Nephron progenitor cell (in vitro differentiated cells): ENCODE measurements at regions not wholly inside any gene's neighbourhood (a gene's known extent, or its start where the extent isn't known, plus 50 kb on each side); places are given as distances from the start of the nearest gene placed in this dataset.

Source experiments
- DNase-seq: peaks from one replicate; pipeline ENCODE4 v3.0.0; 2021
- H3K27ac Mint-ChIP-seq: 2 replicates; pipeline ENCODE4 v1.8.0; 2021; ENCODE audit warnings: mild to moderate bottlenecking, moderate library complexity, mixed read lengths
- H3K27me3 Mint-ChIP-seq: 2 replicates; pipeline ENCODE4 v1.8.0; 2021; ENCODE audit warnings: mild to moderate bottlenecking, low read depth, mixed read lengths; ENCODE audit not compliant: poor library complexity
- H3K36me3 Mint-ChIP-seq: 2 replicates; pipeline ENCODE4 v1.8.0; 2021; ENCODE audit warnings: low read depth, mixed read lengths
- H3K4me1 Mint-ChIP-seq: 2 replicates; pipeline ENCODE4 v1.8.0; 2021; ENCODE audit warnings: mixed read lengths
- H3K4me3 Mint-ChIP-seq: 2 replicates; pipeline ENCODE4 v1.8.0; 2021; ENCODE audit warnings: mild to moderate bottlenecking, moderate library complexity, mixed read lengths
- H3K9me3 Mint-ChIP-seq: 2 replicates; pipeline ENCODE4 v1.8.0; 2021; ENCODE audit warnings: mild to moderate bottlenecking, moderate library complexity, mixed read lengths
- TF ChIP-seq, protein P1 (sequence below): fragments of 200-600 bp; sonication (generic); IDR thresholded peaks from 2 replicates; pipeline ENCODE4 v1.5.0; 2021; ENCODE audit warnings: antibody characterized with exemption

DNA sequence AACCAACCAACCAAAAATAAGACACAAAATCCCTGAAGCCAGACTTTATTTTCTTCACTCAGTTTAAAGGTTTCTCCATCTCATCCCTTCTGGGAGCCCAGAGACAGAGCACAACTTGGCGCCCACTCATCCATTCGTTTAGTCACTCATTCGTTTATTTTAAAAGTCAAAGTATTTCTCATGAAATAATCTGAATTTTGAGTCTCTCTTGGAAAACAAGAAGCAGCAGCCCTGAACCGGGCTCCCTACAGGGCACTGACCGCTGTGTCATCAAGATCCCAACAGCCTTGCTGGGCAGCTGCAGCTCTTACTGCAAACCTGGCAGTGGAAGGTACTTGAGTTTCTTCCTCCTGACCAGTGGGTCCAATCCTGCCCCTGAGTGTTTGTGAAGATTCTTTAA, 171.6 kb downstream of the THBS2 start:
- peak overlapping the region; percentile 46 for H3K27ac Mint-ChIP-seq
- DNase-seq: no peak

DNA sequence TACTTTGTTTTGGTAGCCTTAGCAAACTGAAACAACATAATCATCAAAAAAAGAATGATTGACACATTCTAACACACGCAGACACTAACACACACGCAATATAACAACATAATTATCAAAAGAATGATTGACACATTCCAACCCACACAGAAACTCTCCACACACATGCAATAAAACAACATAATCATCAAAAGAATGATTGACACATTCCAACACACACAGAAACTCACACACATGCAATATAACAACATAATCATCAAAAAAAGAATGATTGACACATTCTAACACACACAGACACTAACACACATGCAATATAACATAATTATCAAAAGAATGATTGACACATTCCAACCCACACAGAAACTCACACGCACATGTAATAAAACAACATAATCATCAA, 172.4 kb downstream of the THBS2 start:
- no peak for DNase-seq
- Mint-ChIP-seq H3K4me3 (no peak overlapping the region), H3K4me1 (peaks cover 16% of the 10 kb centered on the region), H3K9me3 (peaks cover 4% of the 10 kb centered on the region), H3K36me3 (no peaks in the 10 kb centered on the region), H3K27me3 (no peaks in the 10 kb centered on the region), H3K27ac (no peak overlapping the region)
- TF ChIP-seq, protein P1, sequence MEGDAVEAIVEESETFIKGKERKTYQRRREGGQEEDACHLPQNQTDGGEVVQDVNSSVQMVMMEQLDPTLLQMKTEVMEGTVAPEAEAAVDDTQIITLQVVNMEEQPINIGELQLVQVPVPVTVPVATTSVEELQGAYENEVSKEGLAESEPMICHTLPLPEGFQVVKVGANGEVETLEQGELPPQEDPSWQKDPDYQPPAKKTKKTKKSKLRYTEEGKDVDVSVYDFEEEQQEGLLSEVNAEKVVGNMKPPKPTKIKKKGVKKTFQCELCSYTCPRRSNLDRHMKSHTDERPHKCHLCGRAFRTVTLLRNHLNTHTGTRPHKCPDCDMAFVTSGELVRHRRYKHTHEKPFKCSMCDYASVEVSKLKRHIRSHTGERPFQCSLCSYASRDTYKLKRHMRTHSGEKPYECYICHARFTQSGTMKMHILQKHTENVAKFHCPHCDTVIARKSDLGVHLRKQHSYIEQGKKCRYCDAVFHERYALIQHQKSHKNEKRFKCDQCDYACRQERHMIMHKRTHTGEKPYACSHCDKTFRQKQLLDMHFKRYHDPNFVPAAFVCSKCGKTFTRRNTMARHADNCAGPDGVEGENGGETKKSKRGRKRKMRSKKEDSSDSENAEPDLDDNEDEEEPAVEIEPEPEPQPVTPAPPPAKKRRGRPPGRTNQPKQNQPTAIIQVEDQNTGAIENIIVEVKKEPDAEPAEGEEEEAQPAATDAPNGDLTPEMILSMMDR: no peak

More for the DNA sequence above, 171.6 kb downstream of the THBS2 start:
- H3K9me3 Mint-ChIP-seq: no peaks in the 10 kb centered on the region
- no peak overlapping the region for H3K4me3 Mint-ChIP-seq
- no peaks in the 10 kb centered on the region for H3K27me3 Mint-ChIP-seq
- TF ChIP-seq, protein P1: no peak
- H3K36me3 Mint-ChIP-seq: no peaks in the 10 kb centered on the region
- H3K4me1 Mint-ChIP-seq: peaks cover 16% of the 10 kb centered on the region

DNA sequence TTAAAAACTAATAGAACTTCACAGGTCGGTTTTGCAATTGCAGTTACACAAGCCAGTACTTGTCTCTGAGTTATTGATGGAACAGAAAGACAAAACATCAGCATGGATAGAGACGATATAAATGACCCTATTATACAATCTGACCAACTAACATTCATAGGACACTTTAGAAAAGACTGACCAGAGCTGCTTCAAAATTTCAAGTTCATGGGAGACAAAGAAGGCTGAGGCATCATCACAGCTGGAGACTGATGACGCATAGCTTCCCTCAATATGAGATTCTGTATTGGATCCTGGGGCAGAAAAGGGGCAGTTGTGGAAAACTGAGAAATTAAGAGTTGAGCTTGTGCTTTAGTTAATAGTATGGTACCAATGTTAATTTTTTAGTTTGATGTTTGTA, 174.0 kb downstream of the THBS2 start:
- H3K27me3 Mint-ChIP-seq: no peaks in the 10 kb centered on the region
- H3K27ac Mint-ChIP-seq: no peak overlapping the region
- no peak for DNase-seq
- TF ChIP-seq, protein P1: no peak
- H3K9me3 Mint-ChIP-seq: peaks cover 4% of the 10 kb centered on the region
- H3K4me3 Mint-ChIP-seq: no peak overlapping the region
- peaks cover 30% of the 10 kb centered on the region for H3K4me1 Mint-ChIP-seq
- H3K36me3 Mint-ChIP-seq: no peaks in the 10 kb centered on the region

DNA sequence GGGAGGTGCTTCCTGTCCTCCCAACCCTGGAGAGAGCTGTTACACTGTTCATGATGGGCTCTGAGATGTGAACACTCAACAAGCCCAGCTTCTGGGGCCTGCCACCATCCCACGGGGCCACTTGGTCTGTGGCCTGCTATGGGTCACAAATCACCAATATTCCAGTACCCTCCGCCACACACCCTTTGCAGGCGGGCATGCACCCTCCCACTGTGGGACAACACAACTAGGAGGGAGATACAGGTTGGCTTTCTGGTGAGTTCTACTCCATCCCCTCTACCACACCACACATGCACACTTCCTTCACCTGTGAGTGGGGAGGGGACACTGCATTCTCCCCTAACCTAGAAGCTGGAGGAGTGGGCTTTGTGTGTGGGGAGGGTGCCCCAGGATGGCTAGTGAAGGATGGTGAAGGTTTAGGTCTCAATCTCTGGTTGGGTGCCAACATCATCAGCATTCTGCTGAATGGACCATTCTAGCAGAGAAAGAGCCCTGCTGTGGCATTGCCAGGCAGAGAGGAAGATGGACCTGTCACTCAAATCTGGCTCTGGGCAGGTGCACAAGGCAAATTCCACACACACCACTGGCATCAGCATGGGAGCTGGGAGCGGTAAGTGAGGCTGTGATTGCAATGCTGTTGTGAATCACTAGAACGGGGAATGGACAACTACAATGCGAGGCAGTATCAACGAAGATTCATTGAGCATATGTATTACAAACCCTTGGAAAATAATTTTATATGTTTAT, 175.1 kb downstream of the THBS2 start:
- TF ChIP-seq, protein P1: no peak
- Mint-ChIP-seq H3K36me3 (no peaks in the 10 kb centered on the region), H3K4me1 (peaks cover 20% of the 10 kb centered on the region), H3K27ac (no peak overlapping the region), H3K4me3 (no peak overlapping the region), H3K27me3 (no peaks in the 10 kb centered on the region), H3K9me3 (peaks cover 4% of the 10 kb centered on the region)
- DNase-seq: no peak

DNA sequence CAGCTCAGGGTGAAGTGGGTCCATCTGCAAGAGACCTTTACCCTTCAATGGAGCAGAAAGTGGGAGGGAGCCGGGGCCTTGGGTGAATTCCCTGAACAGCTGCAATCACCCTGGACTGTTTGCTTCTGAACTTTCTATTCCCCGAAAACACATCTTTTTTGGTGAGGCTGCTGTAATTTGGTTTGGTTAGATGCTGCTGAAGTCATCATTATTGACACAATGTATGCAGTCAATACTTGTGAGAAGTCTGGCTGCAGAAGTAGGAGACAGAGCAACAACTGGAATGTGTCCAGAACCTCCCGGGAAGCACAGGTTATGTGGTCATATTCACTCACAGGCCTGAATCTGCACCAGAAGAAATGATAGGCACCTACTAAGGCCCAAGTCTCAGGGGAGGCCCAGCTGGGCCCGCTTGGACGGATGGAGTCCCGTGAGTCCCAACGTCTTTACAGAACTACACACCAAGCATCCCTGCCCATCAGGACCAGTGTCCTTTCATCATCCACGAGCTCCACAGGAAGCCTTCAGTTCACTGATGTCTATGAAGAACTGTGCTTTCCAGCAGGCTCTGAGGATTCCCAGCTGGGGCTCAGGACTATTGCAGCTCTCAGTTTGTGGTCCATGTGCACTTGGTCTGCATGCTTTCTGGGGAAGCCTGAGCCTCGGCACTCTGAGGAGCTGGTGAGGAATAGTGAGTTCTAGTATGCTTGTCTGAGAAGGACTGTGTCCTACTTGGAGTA, 177.6 kb downstream of the THBS2 start:
- DNase-seq: no peak
- Mint-ChIP-seq H3K9me3 (peaks cover 4% of the 10 kb centered on the region), H3K4me1 (peaks cover 15% of the 10 kb centered on the region), H3K36me3 (no peaks in the 10 kb centered on the region), H3K27me3 (peaks cover 5% of the 10 kb centered on the region), H3K4me3 (no peak overlapping the region), H3K27ac (no peak overlapping the region)
- TF ChIP-seq, protein P1: no peak
